ENCODE measurements at regions not wholly inside any gene's neighbourhood (a gene's known extent, or its start where the extent isn't known, plus 50 kb on each side); places are given as distances from the start of the nearest gene placed in this dataset.
A peak's percentile ranks its signal among the peaks of the same experiment; 100 is the strongest.

DNA sequence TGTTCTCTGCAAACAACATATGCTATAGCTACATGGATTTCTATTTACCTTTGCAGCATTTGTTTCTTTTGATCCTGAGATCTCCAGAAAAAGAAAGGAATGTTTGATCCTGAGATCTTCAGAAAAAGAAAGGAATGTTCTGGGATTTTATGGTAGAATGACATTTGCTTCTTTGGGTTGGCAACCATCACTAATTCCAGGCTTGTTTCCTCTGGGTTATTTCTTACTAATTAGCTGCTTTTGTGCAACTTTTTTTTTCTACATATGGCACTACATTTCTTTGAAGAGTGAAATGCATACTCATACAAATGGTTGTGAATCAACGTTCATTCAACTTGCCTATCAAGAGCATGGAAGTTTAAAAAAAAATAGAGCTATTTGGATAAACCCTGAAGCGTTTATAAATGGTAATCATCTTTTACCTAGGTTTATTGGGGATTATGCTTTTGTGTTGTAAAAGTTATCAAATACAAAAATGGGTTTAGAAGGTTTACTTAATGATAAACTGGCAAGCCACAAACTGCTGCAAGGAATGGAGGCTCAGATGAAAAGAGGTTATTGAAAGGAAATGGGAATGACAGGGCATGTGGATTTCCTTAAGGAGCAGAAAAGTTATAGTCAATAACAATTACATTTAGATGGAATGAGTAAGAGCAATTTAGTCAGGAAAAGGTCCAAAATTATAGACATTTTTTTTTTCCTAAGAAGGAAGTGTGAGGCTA, 95.6 kb upstream of the PCDH18 start:
- Mint-ChIP-seq H3K27ac (ENCODE audit: unreplicated experiment) (no peak overlapping the region), H3K36me3 (ENCODE audit: low read depth) (peaks cover 5% of the 10 kb centered on the region), H3K4me3 (no peak overlapping the region), H3K4me1 (peaks cover 24% of the 10 kb centered on the region), H3K27me3 (ENCODE audit: low read depth) (no peaks in the 10 kb centered on the region), H3K9me3 (peaks cover 9% of the 10 kb centered on the region)
- no peak for DNase-seq (ENCODE audit: low read depth, low spot score)
- TF ChIP-seq CTCF (conservative IDR thresholded peaks at IDR 0.05), result no peak

GRCh38 chr4:137626942-137627738, 94.8 kb upstream of the PCDH18 start:
- no peaks in the 10 kb centered on the region for H3K27me3 Mint-ChIP-seq (ENCODE audit: low read depth)

GRCh38 chr4:137623013-137623412, 90.7 kb upstream of the PCDH18 start:
- no peak for TF ChIP-seq CTCF (conservative IDR thresholded peaks at IDR 0.05)
- Mint-ChIP-seq H3K4me1 (peaks cover 43% of the 10 kb centered on the region), H3K4me3 (peak overlapping the region; percentile 80), H3K9me3 (no peaks in the 10 kb centered on the region), H3K36me3 (ENCODE audit: low read depth) (no peaks in the 10 kb centered on the region), H3K27me3 (ENCODE audit: low read depth) (no peaks in the 10 kb centered on the region), H3K27ac (ENCODE audit: unreplicated experiment) (peak overlapping the region; percentile 96)
- DNase-seq (ENCODE audit: low read depth, low spot score), result no peak

More at GRCh38 chr4:137626942-137627738, 94.8 kb upstream of the PCDH18 start:
- H3K4me3 Mint-ChIP-seq, result no peak overlapping the region
- no peak for TF ChIP-seq CTCF (conservative IDR thresholded peaks at IDR 0.05)
- no peak overlapping the region for H3K27ac Mint-ChIP-seq (ENCODE audit: unreplicated experiment)
- DNase-seq (ENCODE audit: low read depth, low spot score), result no peak
- H3K36me3 Mint-ChIP-seq (ENCODE audit: low read depth), result peaks cover 2% of the 10 kb centered on the region
- H3K4me1 Mint-ChIP-seq, result peaks cover 31% of the 10 kb centered on the region
- H3K9me3 Mint-ChIP-seq, result peaks cover 5% of the 10 kb centered on the region

DNA sequence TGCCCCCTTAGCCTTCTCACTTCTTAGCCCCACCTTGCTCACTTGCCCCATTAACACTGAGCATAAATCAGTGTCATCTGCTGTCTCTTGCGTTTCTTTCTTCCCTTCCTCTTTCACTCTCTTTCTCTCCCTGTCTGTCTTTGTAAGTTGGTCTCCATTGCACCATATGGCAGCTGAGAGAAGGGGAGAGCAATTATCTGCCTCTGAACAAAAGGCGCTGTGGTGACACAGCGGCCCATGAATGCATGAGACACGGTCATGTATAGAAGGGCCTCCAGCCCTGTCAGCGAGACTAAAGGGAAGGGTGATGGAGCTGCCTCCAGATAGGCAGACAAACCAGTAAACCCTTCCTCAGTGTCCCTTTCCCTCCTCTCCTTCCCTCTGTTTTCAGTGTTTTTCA, 88.8 kb upstream of the PCDH18 start:
- peak; percentile 37 for DNase-seq (ENCODE audit: low read depth, low spot score)
- no peak overlapping the region for H3K4me3 Mint-ChIP-seq
- no peak for TF ChIP-seq CTCF (conservative IDR thresholded peaks at IDR 0.05)
- no peaks in the 10 kb centered on the region for H3K36me3 Mint-ChIP-seq (ENCODE audit: low read depth)
- H3K27ac Mint-ChIP-seq (ENCODE audit: unreplicated experiment), result no peak overlapping the region
- no peaks in the 10 kb centered on the region for H3K9me3 Mint-ChIP-seq
- H3K27me3 Mint-ChIP-seq (ENCODE audit: low read depth), result no peaks in the 10 kb centered on the region
- peaks cover 29% of the 10 kb centered on the region for H3K4me1 Mint-ChIP-seq

DNA sequence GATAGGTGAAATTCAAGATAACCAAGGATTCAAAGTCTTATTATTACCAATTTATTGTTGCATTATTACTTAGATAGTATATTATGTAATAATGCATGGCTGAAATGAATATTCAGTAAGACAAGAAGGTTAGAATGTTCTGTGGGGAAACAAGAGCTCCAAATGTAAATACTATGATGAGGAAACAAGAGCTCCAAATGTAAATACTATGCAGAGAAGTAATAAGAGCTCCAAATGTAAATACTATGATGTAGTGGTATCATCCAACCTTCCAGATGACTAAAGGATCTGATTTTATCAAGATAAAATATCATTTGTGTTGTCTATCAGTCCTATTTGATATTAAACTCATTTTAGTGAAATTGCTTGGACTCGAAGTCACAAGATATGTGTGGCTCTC, 82.2 kb upstream of the PCDH18 start:
- Mint-ChIP-seq H3K9me3 (peaks cover 5% of the 10 kb centered on the region), H3K27me3 (ENCODE audit: low read depth) (no peaks in the 10 kb centered on the region), H3K36me3 (ENCODE audit: low read depth) (no peaks in the 10 kb centered on the region), H3K4me3 (no peak overlapping the region), H3K27ac (ENCODE audit: unreplicated experiment) (no peak overlapping the region), H3K4me1 (peaks cover 42% of the 10 kb centered on the region)
- DNase-seq (ENCODE audit: low read depth, low spot score), result no peak
- no peak for TF ChIP-seq CTCF (conservative IDR thresholded peaks at IDR 0.05)

Data from neural crest cell (in vitro differentiated cells).